Mammary epithelial cell (primary cell): ENCODE measurements at regions not wholly inside any gene's neighbourhood (a gene's known extent, or its start where the extent isn't known, plus 50 kb on each side); places are given as distances from the start of the nearest gene placed in this dataset.

Experiments
- EZH2 ChIP-seq: IDR thresholded peaks from 2 replicates; pipeline ENCODE4 v1.6.1; 2012; ENCODE audit warnings: low read length, inconsistent platforms, borderline replicate concordance
- TF ChIP-seq, protein P1 (sequence below), 2 donors: IDR thresholded peaks in 1 of 2; conservative IDR thresholded peaks in 1 of 2; 2 replicates each; pipeline ENCODE4 v1.5.1; 2011 to 2012; ENCODE audit warnings: inconsistent platforms in 2 of 2, low read length in 2 of 2, mild to moderate bottlenecking in 2 of 2, control low read depth in 1 of 2, low read depth in 1 of 2; ENCODE audit not compliant: insufficient read depth in 1 of 2; ENCODE audit errors: extremely low read depth in 1 of 2

DNA sequence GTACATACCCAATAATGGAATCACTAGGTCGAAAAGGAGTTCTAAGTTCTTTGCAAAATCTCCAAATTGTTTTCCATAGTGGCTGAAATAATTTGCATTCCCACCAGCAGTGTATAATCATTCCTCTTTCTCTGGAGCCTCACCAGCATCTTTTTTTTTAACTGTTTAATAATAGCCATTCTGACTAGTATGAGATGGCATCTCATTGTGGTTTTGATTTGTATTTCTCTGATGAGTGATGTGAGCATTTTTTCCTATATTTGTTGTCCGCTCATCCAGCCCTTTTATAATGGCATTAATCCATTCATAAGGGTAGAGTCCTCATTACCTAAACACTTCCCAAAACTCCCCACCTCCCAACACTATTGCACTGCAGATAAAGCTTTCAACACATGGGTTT is 278.3 kb downstream of the SEC23A start:
- no peak for TF ChIP-seq EZH2
- TF ChIP-seq, protein P1, sequence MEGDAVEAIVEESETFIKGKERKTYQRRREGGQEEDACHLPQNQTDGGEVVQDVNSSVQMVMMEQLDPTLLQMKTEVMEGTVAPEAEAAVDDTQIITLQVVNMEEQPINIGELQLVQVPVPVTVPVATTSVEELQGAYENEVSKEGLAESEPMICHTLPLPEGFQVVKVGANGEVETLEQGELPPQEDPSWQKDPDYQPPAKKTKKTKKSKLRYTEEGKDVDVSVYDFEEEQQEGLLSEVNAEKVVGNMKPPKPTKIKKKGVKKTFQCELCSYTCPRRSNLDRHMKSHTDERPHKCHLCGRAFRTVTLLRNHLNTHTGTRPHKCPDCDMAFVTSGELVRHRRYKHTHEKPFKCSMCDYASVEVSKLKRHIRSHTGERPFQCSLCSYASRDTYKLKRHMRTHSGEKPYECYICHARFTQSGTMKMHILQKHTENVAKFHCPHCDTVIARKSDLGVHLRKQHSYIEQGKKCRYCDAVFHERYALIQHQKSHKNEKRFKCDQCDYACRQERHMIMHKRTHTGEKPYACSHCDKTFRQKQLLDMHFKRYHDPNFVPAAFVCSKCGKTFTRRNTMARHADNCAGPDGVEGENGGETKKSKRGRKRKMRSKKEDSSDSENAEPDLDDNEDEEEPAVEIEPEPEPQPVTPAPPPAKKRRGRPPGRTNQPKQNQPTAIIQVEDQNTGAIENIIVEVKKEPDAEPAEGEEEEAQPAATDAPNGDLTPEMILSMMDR (conservative IDR thresholded peaks at IDR 0.05 in 1 of 2, IDR thresholded peaks at IDR 0.05 in 1 of 2; ENCODE audit: extremely low read depth in 1 of 2, insufficient read depth in 1 of 2, low read depth in 1 of 2, low read length in 2 of 2): peak in 1 of 2 donors; percentile 1
